Stimulated activated CD4-positive, alpha-beta T cell treated with anti-CD3 and anti-CD28 coated beads, TNF-alpha, amount 100 ng/mL, for 48 hours (primary cell): ENCODE measurements at regions not wholly inside any gene's neighbourhood (a gene's known extent, or its start where the extent isn't known, plus 50 kb on each side); places are given as distances from the start of the nearest gene placed in this dataset.
"Not testable (repeated sequence)": the region's sequence is repeated elsewhere in the genome, so short reads cannot be mapped to it uniquely, and the experiment has no call there.

ENCODE experiments used
- DNase-seq, 3 donors: peaks; one replicate each; pipeline ENCODE4 v3.0.0-alpha.2; 2020; ENCODE audit warnings: low read depth in 3 of 3

- no peak for DNase-seq
These were observed 156.1 kb upstream of the SALL4 start for GRCh38 chr20:51958099-51959065.

- DNase-seq: no peak
These were observed 153.4 kb upstream of the SALL4 start for GRCh38 chr20:51955756-51956155.

GRCh38 chr20:51953731-51954340 is 151.5 kb upstream of the SALL4 start:
- no peak for DNase-seq

GRCh38 chr20:51950926-51951325 is 148.6 kb upstream of the SALL4 start:
- no peak for DNase-seq

- DNase-seq: no peak
These were observed 144.3 kb upstream of the SALL4 start for GRCh38 chr20:51946586-51946985.

GRCh38 chr20:51945881-51946280 is 143.6 kb upstream of the SALL4 start:
- no peak for DNase-seq

GRCh38 chr20:51945177-51945576 is 142.9 kb upstream of the SALL4 start:
- no peak for DNase-seq

- no peak for DNase-seq
These were observed 141.4 kb upstream of the SALL4 start for GRCh38 chr20:51943761-51944160.

GRCh38 chr20:51943326-51943725 is 141.0 kb upstream of the SALL4 start:
- not testable (repeated sequence) for DNase-seq

- no peak for DNase-seq
These were observed 139.2 kb upstream of the SALL4 start for GRCh38 chr20:51941503-51941902.

GRCh38 chr20:51939259-51939585 is 136.9 kb upstream of the SALL4 start:
- no peak for DNase-seq

GRCh38 chr20:51938559-51939258 is 136.4 kb upstream of the SALL4 start:
- DNase-seq: no peak

GRCh38 chr20:51937779-51938178 is 135.5 kb upstream of the SALL4 start:
- DNase-seq: no peak

GRCh38 chr20:51936377-51936776 is 134.1 kb upstream of the SALL4 start:
- DNase-seq: no peak

GRCh38 chr20:51935003-51935358 is 132.7 kb upstream of the SALL4 start:
- DNase-seq: no peak

GRCh38 chr20:51934301-51935002 is 132.1 kb upstream of the SALL4 start:
- DNase-seq: no peak

GRCh38 chr20:51931371-51931781 is 129.1 kb upstream of the SALL4 start:
- DNase-seq: no peak

GRCh38 chr20:51930775-51931174 is 128.5 kb upstream of the SALL4 start:
- no peak for DNase-seq

GRCh38 chr20:51928931-51929330 is 126.6 kb upstream of the SALL4 start:
- no peak for DNase-seq

GRCh38 chr20:51927970-51928369 is 125.6 kb upstream of the SALL4 start:
- not testable (repeated sequence) for DNase-seq

- no peak for DNase-seq
These were observed 124.5 kb upstream of the SALL4 start for GRCh38 chr20:51926670-51927305.

- no peak for DNase-seq
These were observed 122.2 kb upstream of the SALL4 start for GRCh38 chr20:51924509-51924908.
